GM12891 (cell line): ENCODE measurements at regions not wholly inside any gene's neighbourhood (a gene's known extent, or its start where the extent isn't known, plus 50 kb on each side); places are given as distances from the start of the nearest gene placed in this dataset.

ENCODE experiments used
- POLR2A ChIP-seq: IDR thresholded peaks from 2 replicates; pipeline ENCODE4 v1.6.1; 2011; ENCODE audit warnings: low read depth, low read length, control low read depth
- POLR2AphosphoS5 ChIP-seq: IDR thresholded peaks from 2 replicates; pipeline ENCODE4 v1.6.1; 2011; ENCODE audit warnings: low read depth, low read length, control low read depth
- SPI1 ChIP-seq: IDR thresholded peaks from 2 replicates; pipeline ENCODE4 v1.6.1; 2011; ENCODE audit warnings: low read depth, low read length, control low read depth
- TAF1 ChIP-seq: IDR thresholded peaks from 2 replicates; pipeline ENCODE4 v1.6.1; 2011; ENCODE audit warnings: low read depth, low read length, control low read depth

GRCh38 chr12:113684908-113685782, 213.5 kb upstream of the LHX5 start:
- no peak for TF ChIP-seq POLR2AphosphoS5
- TF ChIP-seq POLR2A, result no peak
- TF ChIP-seq SPI1, result no peak
- TF ChIP-seq TAF1, result no peak
